ENCODE measurements at regions not wholly inside any gene's neighbourhood (a gene's known extent, or its start where the extent isn't known, plus 50 kb on each side); places are given as distances from the start of the nearest gene placed in this dataset.

- no peak overlapping the region for H3K27ac ChIP-seq
- TF ChIP-seq CTCF (conservative IDR thresholded peaks at IDR 0.05; ENCODE audit: low read depth): no peak
- DNase-seq (ENCODE audit: low spot score): no peak
- CTCF ChIA-PET: no interaction called here
- POLR2A ChIA-PET (ENCODE audit: low non-redundant PET): no interaction called here
Observed at GRCh38 chr7:32241636-32242035, 171.4 kb upstream of the PDE1C start.

- no peak overlapping the region for H3K27ac ChIP-seq
- no peak for TF ChIP-seq CTCF (conservative IDR thresholded peaks at IDR 0.05; ENCODE audit: low read depth)
- no peak for DNase-seq (ENCODE audit: low spot score)
- CTCF ChIA-PET: interaction anchor here (0.6 kb wide), 1 partner anchor 1204 kb away, joined by 3 read pairs; no protein-coding TSS in a partner anchor
- POLR2A ChIA-PET (ENCODE audit: low non-redundant PET): no interaction called here
Observed at GRCh38 chr7:32239764-32240163, 169.6 kb upstream of the PDE1C start.

GRCh38 chr7:32228601-32229000 is 158.4 kb upstream of the PDE1C start:
- H3K27ac ChIP-seq: no peak overlapping the region
- CTCF ChIA-PET: no interaction called here
- no peak for DNase-seq (ENCODE audit: low spot score)
- POLR2A ChIA-PET (ENCODE audit: low non-redundant PET): interaction anchor here (0.6 kb wide), 1 partner anchor 103 kb away, joined by 3 read pairs; no protein-coding TSS in a partner anchor
- TF ChIP-seq CTCF (conservative IDR thresholded peaks at IDR 0.05; ENCODE audit: low read depth): no peak

- no peak overlapping the region for H3K27ac ChIP-seq
- ChIA-PET CTCF (no interaction called here), POLR2A (ENCODE audit: low non-redundant PET) (no interaction called here)
- no peak for DNase-seq (ENCODE audit: low spot score)
- no peak for TF ChIP-seq CTCF (conservative IDR thresholded peaks at IDR 0.05; ENCODE audit: low read depth)
Observed at GRCh38 chr7:32227746-32228145, 157.5 kb upstream of the PDE1C start.

GRCh38 chr7:32224276-32224675 is 154.1 kb upstream of the PDE1C start:
- ChIA-PET CTCF (interaction anchor here (0.5 kb wide), 1 partner anchor 14 kb away, joined by 3 read pairs; no protein-coding TSS in a partner anchor), POLR2A (ENCODE audit: low non-redundant PET) (no interaction called here)
- TF ChIP-seq CTCF (conservative IDR thresholded peaks at IDR 0.05; ENCODE audit: low read depth): no peak
- no peak overlapping the region for H3K27ac ChIP-seq
- no peak for DNase-seq (ENCODE audit: low spot score)

GRCh38 chr7:32223721-32224120 is 153.5 kb upstream of the PDE1C start:
- no peak for TF ChIP-seq CTCF (conservative IDR thresholded peaks at IDR 0.05; ENCODE audit: low read depth)
- ChIA-PET CTCF (interaction anchor here (0.5 kb wide), 1 partner anchor 13 kb away, joined by 3 read pairs; no protein-coding TSS in a partner anchor), POLR2A (ENCODE audit: low non-redundant PET) (no interaction called here)
- no peak overlapping the region for H3K27ac ChIP-seq
- no peak for DNase-seq (ENCODE audit: low spot score)
